K562 (cell line): ENCODE measurements at regions not wholly inside any gene's neighbourhood (a gene's known extent, or its start where the extent isn't known, plus 50 kb on each side); places are given as distances from the start of the nearest gene placed in this dataset.

ENCODE experiments used
- ADNP ChIP-seq: fragments of 200-800 bp; sonication (Bioruptor generic); IDR thresholded peaks from 2 replicates; pipeline ENCODE4 v1.6.1; 2016; ENCODE audit warnings: missing genetic modification characterization, missing compliant biosample characterization
- ATF1 ChIP-seq, 2 experiments: fragments of 450-650 bp in 1 of 2; IDR thresholded peaks; 2 replicates each; pipeline ENCODE4 v1.6.1; 2016; ENCODE audit warnings: missing compliant biosample characterization in 1 of 2, missing genetic modification characterization in 1 of 2
- CREBBP ChIP-seq: IDR thresholded peaks from one replicate; pipeline ENCODE4 v1.6.1; 2012; ENCODE audit warnings: low read depth, mild to moderate bottlenecking, control low read depth, inconsistent platforms, low read length
- DIDO1 ChIP-seq: fragments of 450-650 bp; IDR thresholded peaks from 2 replicates; pipeline ENCODE4 v1.6.1; 2016; ENCODE audit warnings: low read depth, missing biosample characterization, missing genetic modification characterization
- GTF2A2 ChIP-seq: IDR thresholded peaks from 2 replicates; pipeline ENCODE4 v1.6.1; 2016; ENCODE audit warnings: mild to moderate bottlenecking, missing genetic modification characterization, missing compliant biosample characterization
- ILK ChIP-seq: fragments of 450-650 bp; IDR thresholded peaks from 2 replicates; pipeline ENCODE4 v1.6.1; 2016; ENCODE audit warnings: missing genetic modification characterization, low read depth, mild to moderate bottlenecking, missing compliant biosample characterization, moderate library complexity, borderline replicate concordance
- KHSRP ChIP-seq: fragments of 450-650 bp; IDR thresholded peaks from 2 replicates; pipeline ENCODE4 v1.6.1; 2017
- LEF1 ChIP-seq: fragments of 450-650 bp; IDR thresholded peaks from 2 replicates; pipeline ENCODE4 v1.6.1; 2016; ENCODE audit warnings: mild to moderate bottlenecking
- MCM3 ChIP-seq: fragments of 450-650 bp; IDR thresholded peaks from 2 replicates; pipeline ENCODE4 v1.6.1; 2016
- MED1 ChIP-seq: sonication (generic); formaldehyde crosslinking; IDR thresholded peaks from 2 replicates; pipeline ENCODE4 v1.8.1; 2023; ENCODE audit warnings: missing genetic modification reagents, borderline replicate concordance
- NCOR1 ChIP-seq: fragments of 450-650 bp; IDR thresholded peaks from 2 replicates; pipeline ENCODE4 v1.6.1; 2016; ENCODE audit warnings: mild to moderate bottlenecking, moderate library complexity
- ZBTB8A ChIP-seq: fragments of 450-650 bp; IDR thresholded peaks from 2 replicates; pipeline ENCODE4 v1.6.1; 2018; ENCODE audit warnings: mild to moderate bottlenecking, moderate library complexity; ENCODE audit not compliant: partially characterized antibody
- ZNF444 ChIP-seq: fragments of 250-450 bp; sonication (Bioruptor Pico); IDR thresholded peaks from 2 replicates; pipeline ENCODE4 v1.4.0; 2020; ENCODE audit warnings: mild to moderate bottlenecking, moderate library complexity
- ZNF707 ChIP-seq: fragments of 250-450 bp; sonication (Bioruptor Pico); conservative IDR thresholded peaks from 2 replicates; pipeline ENCODE4 v1.8.0; 2022; ENCODE audit warnings: inconsistent platforms, mild to moderate bottlenecking, moderate library complexity
- TF ChIP-seq, protein P1 (sequence below), 2 experiments: fragments of 200-800 bp in 1 of 2; sonication (Bioruptor generic) in 1 of 2; sonication (generic) in 1 of 2; formaldehyde crosslinking in 1 of 2; IDR thresholded peaks in 1 of 2; conservative IDR thresholded peaks in 1 of 2; 2 replicates each; pipeline versions ENCODE4 v1.5.0 to v1.6.1; 2016 to 2020; ENCODE audit warnings: missing compliant biosample characterization in 1 of 2, missing genetic modification characterization in 1 of 2, missing genetic modification reagents in 1 of 2
- TF ChIP-seq, protein P2 (sequence below): fragments of 450-650 bp; formaldehyde crosslinking; conservative IDR thresholded peaks from 2 replicates; pipeline ENCODE4 v1.4.0; 2022; ENCODE audit warnings: mild to moderate bottlenecking, missing genetic modification characterization
- TF ChIP-seq, protein P3 (sequence below): fragments of 450-650 bp; IDR thresholded peaks from 2 replicates; pipeline ENCODE4 v1.6.1; 2014; ENCODE audit warnings: low read depth, mild to moderate bottlenecking, moderate library complexity, borderline replicate concordance
- TF ChIP-seq, protein P4 (sequence below): fragments of 250-450 bp; sonication (Bioruptor Pico); IDR thresholded peaks from 2 replicates; pipeline ENCODE4 v1.5.0; 2021
- TF ChIP-seq, protein P5 (sequence below), 2 experiments: fragments of 450-650 bp in 1 of 2; sonication (generic) in 1 of 2; formaldehyde crosslinking; conservative IDR thresholded peaks; 2 replicates each; pipeline versions ENCODE4 v1.4.0 to v1.8.1; 2020 to 2022; ENCODE audit warnings: mild to moderate bottlenecking in 1 of 2, missing genetic modification reagents in 1 of 2
- TF ChIP-seq, protein P6 (sequence below), 2 experiments: fragments of 450-650 bp in 1 of 2; sonication (generic) in 1 of 2; formaldehyde crosslinking in 1 of 2; IDR thresholded peaks in 1 of 2; conservative IDR thresholded peaks in 1 of 2; 2 replicates each; pipeline versions ENCODE4 v1.6.1 to v1.8.1; 2016 to 2023; ENCODE audit warnings: mild to moderate bottlenecking in 2 of 2, moderate library complexity in 2 of 2, inconsistent platforms in 1 of 2, missing genetic modification reagents in 1 of 2

DNA sequence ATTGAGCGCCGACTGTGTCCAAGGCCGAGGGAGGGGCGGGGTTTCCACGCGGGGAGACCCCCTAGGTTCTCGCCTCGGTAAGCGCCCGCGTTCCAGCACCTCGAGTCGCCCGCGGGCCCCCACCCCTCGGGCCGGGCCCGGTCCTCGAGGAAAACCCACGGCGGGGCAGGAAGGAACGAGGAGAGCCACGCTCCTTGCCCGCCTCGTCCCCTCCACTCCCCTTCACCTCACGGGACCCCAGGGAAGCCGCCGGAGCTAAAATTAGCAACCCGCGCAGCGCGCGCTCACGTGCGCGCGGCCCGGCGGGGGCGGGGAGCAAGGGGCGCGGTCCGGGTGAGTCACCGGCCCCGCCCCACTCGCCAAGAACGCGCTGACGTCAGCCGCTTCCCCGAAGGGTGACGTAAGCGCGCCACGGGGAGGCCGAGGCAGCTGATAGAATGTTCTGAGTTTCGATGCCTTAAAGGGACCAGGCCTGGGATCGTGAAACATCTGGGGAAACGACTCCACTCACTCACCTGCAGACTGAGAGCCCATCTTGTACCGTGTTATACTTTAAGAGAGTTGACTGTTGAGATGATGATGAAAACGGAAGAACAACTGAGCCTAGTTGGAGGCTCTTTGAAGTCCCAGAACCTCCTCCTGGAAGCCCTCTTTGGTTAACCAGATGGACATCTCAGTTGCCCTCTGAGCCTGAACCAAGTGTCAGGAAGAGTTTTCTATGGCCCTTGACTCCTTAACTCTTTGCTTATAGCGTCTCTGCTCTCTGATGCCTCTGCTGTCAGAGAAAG is 49.7 kb upstream of the ATF3 start (continued):
- peak; percentile 96 for TF ChIP-seq ADNP (tag)
- no peak for TF ChIP-seq ZNF444 (CRISPR knock-in tag)
- TF ChIP-seq, protein P1, sequence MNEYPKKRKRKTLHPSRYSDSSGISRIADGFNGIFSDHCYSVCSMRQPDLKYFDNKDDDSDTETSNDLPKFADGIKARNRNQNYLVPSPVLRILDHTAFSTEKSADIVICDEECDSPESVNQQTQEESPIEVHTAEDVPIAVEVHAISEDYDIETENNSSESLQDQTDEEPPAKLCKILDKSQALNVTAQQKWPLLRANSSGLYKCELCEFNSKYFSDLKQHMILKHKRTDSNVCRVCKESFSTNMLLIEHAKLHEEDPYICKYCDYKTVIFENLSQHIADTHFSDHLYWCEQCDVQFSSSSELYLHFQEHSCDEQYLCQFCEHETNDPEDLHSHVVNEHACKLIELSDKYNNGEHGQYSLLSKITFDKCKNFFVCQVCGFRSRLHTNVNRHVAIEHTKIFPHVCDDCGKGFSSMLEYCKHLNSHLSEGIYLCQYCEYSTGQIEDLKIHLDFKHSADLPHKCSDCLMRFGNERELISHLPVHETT (CRISPR knock-in tag; conservative IDR thresholded peaks at IDR 0.05 in 1 of 2, IDR thresholded peaks at IDR 0.05 in 1 of 2): no peak; a peak in 2 of 4 replicates
- no peak for TF ChIP-seq MED1
- TF ChIP-seq ZBTB8A: no peak
- no peak for TF ChIP-seq MCM3
- TF ChIP-seq, protein P2, sequence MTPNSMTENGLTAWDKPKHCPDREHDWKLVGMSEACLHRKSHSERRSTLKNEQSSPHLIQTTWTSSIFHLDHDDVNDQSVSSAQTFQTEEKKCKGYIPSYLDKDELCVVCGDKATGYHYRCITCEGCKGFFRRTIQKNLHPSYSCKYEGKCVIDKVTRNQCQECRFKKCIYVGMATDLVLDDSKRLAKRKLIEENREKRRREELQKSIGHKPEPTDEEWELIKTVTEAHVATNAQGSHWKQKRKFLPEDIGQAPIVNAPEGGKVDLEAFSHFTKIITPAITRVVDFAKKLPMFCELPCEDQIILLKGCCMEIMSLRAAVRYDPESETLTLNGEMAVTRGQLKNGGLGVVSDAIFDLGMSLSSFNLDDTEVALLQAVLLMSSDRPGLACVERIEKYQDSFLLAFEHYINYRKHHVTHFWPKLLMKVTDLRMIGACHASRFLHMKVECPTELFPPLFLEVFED (CRISPR knock-in tag): no peak
- no peak for TF ChIP-seq DIDO1
- TF ChIP-seq CREBBP: no peak
- peak; percentile 65; the same call in 1 of the 2 replicates for TF ChIP-seq ATF1 (CRISPR knock-in tag; IDR thresholded peaks at IDR 0.05)
- TF ChIP-seq ATF1 (tag; IDR thresholded peaks at IDR 0.05): peak; percentile 99
- TF ChIP-seq ILK (tag): no peak
- TF ChIP-seq, protein P3, sequence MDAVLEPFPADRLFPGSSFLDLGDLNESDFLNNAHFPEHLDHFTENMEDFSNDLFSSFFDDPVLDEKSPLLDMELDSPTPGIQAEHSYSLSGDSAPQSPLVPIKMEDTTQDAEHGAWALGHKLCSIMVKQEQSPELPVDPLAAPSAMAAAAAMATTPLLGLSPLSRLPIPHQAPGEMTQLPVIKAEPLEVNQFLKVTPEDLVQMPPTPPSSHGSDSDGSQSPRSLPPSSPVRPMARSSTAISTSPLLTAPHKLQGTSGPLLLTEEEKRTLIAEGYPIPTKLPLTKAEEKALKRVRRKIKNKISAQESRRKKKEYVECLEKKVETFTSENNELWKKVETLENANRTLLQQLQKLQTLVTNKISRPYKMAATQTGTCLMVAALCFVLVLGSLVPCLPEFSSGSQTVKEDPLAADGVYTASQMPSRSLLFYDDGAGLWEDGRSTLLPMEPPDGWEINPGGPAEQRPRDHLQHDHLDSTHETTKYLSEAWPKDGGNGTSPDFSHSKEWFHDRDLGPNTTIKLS: peak; percentile 40; the same call in 1 of the 2 replicates
- TF ChIP-seq ZNF707 (CRISPR knock-in tag): peak; percentile 39; the same call in 1 of the 2 replicates
- TF ChIP-seq, protein P4, sequence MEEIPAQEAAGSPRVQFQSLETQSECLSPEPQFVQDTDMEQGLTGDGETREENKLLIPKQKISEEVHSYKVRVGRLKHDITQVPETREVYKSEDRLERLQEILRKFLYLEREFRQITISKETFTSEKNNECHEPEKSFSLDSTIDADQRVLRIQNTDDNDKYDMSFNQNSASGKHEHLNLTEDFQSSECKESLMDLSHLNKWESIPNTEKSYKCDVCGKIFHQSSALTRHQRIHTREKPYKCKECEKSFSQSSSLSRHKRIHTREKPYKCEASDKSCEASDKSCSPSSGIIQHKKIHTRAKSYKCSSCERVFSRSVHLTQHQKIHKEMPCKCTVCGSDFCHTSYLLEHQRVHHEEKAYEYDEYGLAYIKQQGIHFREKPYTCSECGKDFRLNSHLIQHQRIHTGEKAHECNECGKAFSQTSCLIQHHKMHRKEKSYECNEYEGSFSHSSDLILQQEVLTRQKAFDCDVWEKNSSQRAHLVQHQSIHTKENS (CRISPR knock-in tag): no peak
- peak; percentile 93 for TF ChIP-seq LEF1
- TF ChIP-seq KHSRP: peak; percentile 60; the same call in 1 of the 2 replicates
- TF ChIP-seq, protein P5, sequence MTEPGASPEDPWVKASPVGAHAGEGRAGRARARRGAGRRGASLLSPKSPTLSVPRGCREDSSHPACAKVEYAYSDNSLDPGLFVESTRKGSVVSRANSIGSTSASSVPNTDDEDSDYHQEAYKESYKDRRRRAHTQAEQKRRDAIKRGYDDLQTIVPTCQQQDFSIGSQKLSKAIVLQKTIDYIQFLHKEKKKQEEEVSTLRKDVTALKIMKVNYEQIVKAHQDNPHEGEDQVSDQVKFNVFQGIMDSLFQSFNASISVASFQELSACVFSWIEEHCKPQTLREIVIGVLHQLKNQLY (CRISPR knock-in tag; conservative IDR thresholded peaks at IDR 0.05): no peak
- peak; percentile 88 for TF ChIP-seq NCOR1
- no peak for TF ChIP-seq GTF2A2 (tag)
- TF ChIP-seq, protein P6, sequence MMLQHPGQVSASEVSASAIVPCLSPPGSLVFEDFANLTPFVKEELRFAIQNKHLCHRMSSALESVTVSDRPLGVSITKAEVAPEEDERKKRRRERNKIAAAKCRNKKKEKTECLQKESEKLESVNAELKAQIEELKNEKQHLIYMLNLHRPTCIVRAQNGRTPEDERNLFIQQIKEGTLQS (IDR thresholded peaks at IDR 0.05): peak; percentile 100
- TF ChIP-seq, protein P6 (CRISPR knock-in tag; conservative IDR thresholded peaks at IDR 0.05): peak; percentile 99
